ENCODE measurements at regions not wholly inside any gene's neighbourhood (a gene's known extent, or its start where the extent isn't known, plus 50 kb on each side); places are given as distances from the start of the nearest gene placed in this dataset.

- no peak for TF ChIP-seq CTCF (IDR thresholded peaks at IDR 0.05; ENCODE audit: low read depth, low read length)
- TF ChIP-seq POLR2A (IDR thresholded peaks at IDR 0.05; ENCODE audit: extremely low read depth, insufficient read length) = no peak
- no peak for TF ChIP-seq MYC (IDR thresholded peaks at IDR 0.05; ENCODE audit: low read depth, low read length)
Observed at GRCh38 chr5:34476941-34477565, 179.1 kb upstream of the RAI14 start.
